ENCODE measurements at regions not wholly inside any gene's neighbourhood (a gene's known extent, or its start where the extent isn't known, plus 50 kb on each side); places are given as distances from the start of the nearest gene placed in this dataset.

DNA sequence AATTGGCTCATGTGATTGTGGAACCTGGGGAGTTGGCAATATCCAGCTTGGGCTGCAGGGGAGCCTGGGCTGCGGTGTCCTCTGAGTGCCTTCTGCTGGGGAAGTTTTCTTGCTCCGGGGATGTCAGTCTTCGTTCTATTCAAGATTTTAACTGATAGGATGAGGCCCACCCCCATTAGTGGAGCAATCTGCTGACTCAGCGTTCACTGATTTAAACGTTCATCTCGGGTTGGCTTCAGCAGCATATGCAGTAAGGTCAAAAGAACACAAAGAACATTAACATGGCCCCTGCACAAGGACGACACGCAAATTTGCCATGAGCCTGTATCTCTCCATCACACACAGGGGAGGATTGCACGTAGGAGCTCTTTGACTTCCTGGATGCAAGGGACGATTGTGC lies 360.6 kb upstream of the ADARB2 start:
- TF ChIP-seq ZNF274 (IDR thresholded peaks at IDR 0.05; ENCODE audit: low read depth, low read length) (no peak), YY1 (IDR thresholded peaks at IDR 0.05; ENCODE audit: insufficient read depth, insufficient read length) (no peak)

Data from NT2/D1 (cell line).